ENCODE measurements at regions not wholly inside any gene's neighbourhood (a gene's known extent, or its start where the extent isn't known, plus 50 kb on each side); places are given as distances from the start of the nearest gene placed in this dataset.

- H2AFZ ChIP-seq (ENCODE audit: control insufficient read depth, low read length), result no peak overlapping the region
Measured at GRCh38 chr12:89087149-89087825, 265.0 kb downstream of the DUSP6 start.

GRCh38 chr12:89085421-89085820 is 266.9 kb downstream of the DUSP6 start:
- H3K4me3 ChIP-seq (ENCODE audit: control insufficient read depth in 2 of 3, extremely low read depth in 1 of 3, insufficient read depth in 2 of 3, low read depth in 1 of 3, low read length in 3 of 3), result no peak overlapping the region
- H3K4me1 ChIP-seq (ENCODE audit: control insufficient read depth, extremely low read depth, insufficient read depth, low read length), result no peaks in the 10 kb centered on the region
- H3K27me3 ChIP-seq (ENCODE audit: control insufficient read depth, extremely low read depth, insufficient read depth, low read length), result no peaks in the 10 kb centered on the region
- H3K36me3 ChIP-seq (ENCODE audit: control insufficient read depth in 2 of 2, extremely low read depth in 1 of 2, insufficient read depth in 2 of 2, low read length in 2 of 2), result no peaks in the 10 kb centered on the region
- H3K9ac ChIP-seq (ENCODE audit: control insufficient read depth, extremely low read depth, insufficient read depth, low read length), result no peak overlapping the region
- H3K9me3 ChIP-seq (ENCODE audit: control insufficient read depth, low read depth, low read length), result no peaks in the 10 kb centered on the region
- H3K4me2 ChIP-seq (ENCODE audit: control insufficient read depth, extremely low read depth, insufficient read depth, low read depth, low read length), result no peak overlapping the region
- no peak for DNase-seq (ENCODE audit: low read depth, low spot score)
- H2AFZ ChIP-seq (ENCODE audit: control insufficient read depth, low read length), result no peak overlapping the region
- dilution Hi-C loops (cut with MboI; ENCODE audit: extremely low pct_ligation_motif_present, low sequenced_read_pairs), result no loop called here
- no peaks in the 10 kb centered on the region for H4K20me1 ChIP-seq (ENCODE audit: control insufficient read depth, extremely low read depth, insufficient read depth, low read length)
- no peaks in the 10 kb centered on the region for H3K79me2 ChIP-seq (ENCODE audit: control insufficient read depth, insufficient read depth, low read length)
- no peak overlapping the region for H3K27ac ChIP-seq (ENCODE audit: control insufficient read depth, insufficient read depth, low read length)
- FAIRE-seq, result no peak
- TF ChIP-seq CTCF (optimal IDR thresholded peaks at IDR 0.05 in 1 of 3, IDR thresholded peaks at IDR 0.05 in 1 of 3, conservative IDR thresholded peaks at IDR 0.05 in 1 of 3; ENCODE audit: extremely low read depth in 1 of 3, insufficient read depth in 2 of 3, low read length in 3 of 3), result no peak
- TF ChIP-seq EZH2 (IDR thresholded peaks at IDR 0.05; ENCODE audit: low read length), result no peak
- no peaks in the 10 kb centered on the region for H3K9me1 ChIP-seq (ENCODE audit: control insufficient read depth, extremely low read depth, insufficient read depth, low read length)

More at GRCh38 chr12:89087149-89087825, 265.0 kb downstream of the DUSP6 start:
- H3K79me2 ChIP-seq (ENCODE audit: control insufficient read depth, insufficient read depth, low read length), result no peaks in the 10 kb centered on the region
- FAIRE-seq, result no peak
- no peaks in the 10 kb centered on the region for H3K9me1 ChIP-seq (ENCODE audit: control insufficient read depth, extremely low read depth, insufficient read depth, low read length)
- no peaks in the 10 kb centered on the region for H4K20me1 ChIP-seq (ENCODE audit: control insufficient read depth, extremely low read depth, insufficient read depth, low read length)
- H3K4me1 ChIP-seq (ENCODE audit: control insufficient read depth, extremely low read depth, insufficient read depth, low read length), result no peaks in the 10 kb centered on the region
- H3K4me2 ChIP-seq (ENCODE audit: control insufficient read depth, extremely low read depth, insufficient read depth, low read depth, low read length), result no peak overlapping the region
- H3K4me3 ChIP-seq (ENCODE audit: control insufficient read depth in 2 of 3, extremely low read depth in 1 of 3, insufficient read depth in 2 of 3, low read depth in 1 of 3, low read length in 3 of 3), result no peak overlapping the region
- no peaks in the 10 kb centered on the region for H3K27me3 ChIP-seq (ENCODE audit: control insufficient read depth, extremely low read depth, insufficient read depth, low read length)
- no peaks in the 10 kb centered on the region for H3K36me3 ChIP-seq (ENCODE audit: control insufficient read depth in 2 of 2, extremely low read depth in 1 of 2, insufficient read depth in 2 of 2, low read length in 2 of 2)
- peaks cover 2% of the 10 kb centered on the region for H3K9me3 ChIP-seq (ENCODE audit: control insufficient read depth, low read depth, low read length)
- no peak overlapping the region for H3K9ac ChIP-seq (ENCODE audit: control insufficient read depth, extremely low read depth, insufficient read depth, low read length)
- no peak for DNase-seq (ENCODE audit: low read depth, low spot score)
- no peak overlapping the region for H3K27ac ChIP-seq (ENCODE audit: control insufficient read depth, insufficient read depth, low read length)
- TF ChIP-seq CTCF (optimal IDR thresholded peaks at IDR 0.05 in 1 of 3, IDR thresholded peaks at IDR 0.05 in 1 of 3, conservative IDR thresholded peaks at IDR 0.05 in 1 of 3; ENCODE audit: extremely low read depth in 1 of 3, insufficient read depth in 2 of 3, low read length in 3 of 3), result no peak
- TF ChIP-seq EZH2 (IDR thresholded peaks at IDR 0.05; ENCODE audit: low read length), result no peak
- dilution Hi-C loops (cut with MboI; ENCODE audit: extremely low pct_ligation_motif_present, low sequenced_read_pairs), result no loop called here
